IMR-90 (cell line): ENCODE measurements at regions not wholly inside any gene's neighbourhood (a gene's known extent, or its start where the extent isn't known, plus 50 kb on each side); places are given as distances from the start of the nearest gene placed in this dataset.

Experiments used
- ATAC-seq: fragments of 200-7000 bp; cut with Tn5 transposase; 2 replicates; pipeline ENCODE4 v1.9.1; 2020; ENCODE audit warnings: low read depth, mild to moderate bottlenecking, moderate library complexity
- BruUV-seq: library from RNA; stranded (reverse); fragments of 400-500 nt; replicated peaks from 2 replicates; lab custom pipeline; 2021; lab: Mats Ljungman, UMichigan
- CTCF ChIA-PET: fragments of 300-600 bp; formaldehyde crosslinking; extraction: SDS; loops from one replicate; lab custom pipeline; 2021; ENCODE audit warnings: antibody characterized with exemption; lab: Yijun Ruan, JAX
- POLR2A ChIA-PET: fragments of 300-600 bp; sonication (Branson Sonifier 250); formaldehyde crosslinking; loops from one replicate; lab custom pipeline; 2022; ENCODE audit warnings: antibody characterized with exemption; ENCODE audit not compliant: unreplicated experiment; lab: Charles Lee
- DNase-seq: peaks from one replicate; pipeline ENCODE4 v3.0.0; 2013
- H2AFZ ChIP-seq: replicated peaks from 2 replicates; pipeline ENCODE3; 2013; ENCODE audit warnings: low read length, mild to moderate bottlenecking; ENCODE audit not compliant: poor library complexity
- H2AK5ac ChIP-seq: 2 replicates; pipeline ENCODE4 v1.6.1; 2013; ENCODE audit warnings: low read depth, low read length, inconsistent platforms
- H2AK9ac ChIP-seq: replicated peaks from 2 replicates; pipeline ENCODE3; 2013; ENCODE audit warnings: mild to moderate bottlenecking, low read depth, low read length, moderate library complexity; ENCODE audit not compliant: poor library complexity
- H2BK120ac ChIP-seq: 2 replicates; pipeline ENCODE4 v1.6.1; 2013; ENCODE audit warnings: low read depth, low read length, inconsistent platforms
- H2BK15ac ChIP-seq: 3 replicates; pipeline ENCODE4 v1.6.1; 2013; ENCODE audit warnings: low read depth, low read length, inconsistent platforms
- H2BK20ac ChIP-seq: 2 replicates; pipeline ENCODE4 v1.6.1; 2013; ENCODE audit warnings: low read depth, mild to moderate bottlenecking, inconsistent platforms, low read length, moderate library complexity
- H2BK5ac ChIP-seq: 2 replicates; pipeline ENCODE4 v1.6.1; 2013; ENCODE audit warnings: mild to moderate bottlenecking, low read depth, low read length, inconsistent platforms; ENCODE audit not compliant: poor library complexity, severe bottlenecking
- H3K14ac ChIP-seq: replicated peaks from 2 replicates; pipeline ENCODE4 v1.6.1; 2013; ENCODE audit warnings: low read depth, low read length, inconsistent platforms
- H3K18ac ChIP-seq: 2 replicates; pipeline ENCODE4 v1.6.1; 2013; ENCODE audit warnings: low read depth, low read length, control low read depth
- H3K23ac ChIP-seq: 2 replicates; pipeline ENCODE4 v1.6.1; 2013; ENCODE audit warnings: low read depth, low read length, inconsistent platforms
- H3K27ac ChIP-seq: 2 replicates; pipeline ENCODE4 v1.5.1; 2013; ENCODE audit warnings: mild to moderate bottlenecking, control low read depth, low read length; ENCODE audit not compliant: insufficient read depth
- H3K27me3 ChIP-seq: 2 replicates; pipeline ENCODE4 v1.6.1; 2013; ENCODE audit warnings: low read length; ENCODE audit not compliant: control insufficient read depth, insufficient read depth
- H3K36me3 ChIP-seq: 2 replicates; pipeline ENCODE4 v1.6.1; 2013; ENCODE audit warnings: low read length, mixed read lengths; ENCODE audit not compliant: control insufficient read depth, insufficient read depth
- H3K4ac ChIP-seq: 2 replicates; pipeline ENCODE4 v1.6.1; 2013; ENCODE audit warnings: low read depth, low read length, inconsistent platforms
- H3K4me1 ChIP-seq: 2 replicates; pipeline ENCODE4 v1.6.1; 2013; ENCODE audit warnings: low read length, mixed read lengths; ENCODE audit not compliant: control insufficient read depth, insufficient read depth
- H3K4me2 ChIP-seq: 2 replicates; pipeline ENCODE4 v1.6.1; 2013; ENCODE audit warnings: low read depth, mild to moderate bottlenecking, control low read depth, low read length, moderate library complexity
- H3K4me3 ChIP-seq: 2 replicates; pipeline ENCODE4 v1.5.1; 2013; ENCODE audit warnings: low read depth, mild to moderate bottlenecking, control low read depth, low read length, moderate library complexity; ENCODE audit not compliant: insufficient read depth
- H3K56ac ChIP-seq: 2 replicates; pipeline ENCODE4 v1.6.1; 2013; ENCODE audit warnings: low read length, inconsistent platforms; ENCODE audit not compliant: insufficient read depth; ENCODE audit errors: extremely low read depth
- H3K79me1 ChIP-seq, 2 experiments: 2 replicates each; pipeline ENCODE4 v1.6.1; 2013; ENCODE audit warnings: low read length in 2 of 2, inconsistent platforms in 1 of 2, low read depth in 1 of 2
- H3K9ac ChIP-seq: 2 replicates; pipeline ENCODE4 v1.6.1; 2013; ENCODE audit warnings: low read depth, low read length, control low read depth
- H3K9me1 ChIP-seq: 2 replicates; pipeline ENCODE4 v1.6.1; 2013; ENCODE audit warnings: low read length, inconsistent platforms; ENCODE audit not compliant: insufficient read depth
- H3K9me3 ChIP-seq: 2 replicates; pipeline ENCODE4 v1.6.1; 2013; ENCODE audit warnings: low read length; ENCODE audit not compliant: control insufficient read depth, insufficient read depth
- H4K20me1 ChIP-seq: 2 replicates; pipeline ENCODE4 v1.6.1; 2013; ENCODE audit warnings: low read length, inconsistent platforms; ENCODE audit not compliant: insufficient read depth
- H4K5ac ChIP-seq: 2 replicates; pipeline ENCODE4 v1.6.1; 2013; ENCODE audit warnings: mild to moderate bottlenecking, low read depth, low read length, control low read depth
- H4K8ac ChIP-seq, 2 experiments: 2 replicates each; pipeline ENCODE4 v1.6.1; 2013; ENCODE audit warnings: low read depth in 2 of 2, low read length in 2 of 2, control low read depth in 1 of 2, inconsistent platforms in 1 of 2
- H4K91ac ChIP-seq: 2 replicates; pipeline ENCODE4 v1.6.1; 2013; ENCODE audit warnings: low read depth, low read length, inconsistent platforms; ENCODE audit not compliant: insufficient read depth
- FOS ChIP-seq: fragments of 150-350 bp; IDR thresholded peaks from 2 replicates; pipeline ENCODE4 v1.6.1; 2016; ENCODE audit warnings: low read depth, low read length
- MAZ ChIP-seq: IDR thresholded peaks from 2 replicates; pipeline ENCODE4 v1.6.1; 2012; ENCODE audit warnings: low read depth, mild to moderate bottlenecking, low read length, improper control_type of control experiment, moderate library complexity, borderline replicate concordance
- WGBS, 2 experiments: methylation state at CpG; one replicate each; pipeline versions ENCODE4 v1.1.5 to v1.1.7; 2013; ENCODE audit warnings: missing lambda C conversion rate in 2 of 2; ENCODE audit not compliant: insufficient read length in 1 of 2; ENCODE audit errors: extremely low coverage in 2 of 2; 5-methylcytosine and 5-hydroxymethylcytosine counted together
- dilution Hi-C: fragments of 300-500 bp; cut with HindIII; formaldehyde crosslinking; loops from one replicate; pipeline ENCODE4 v1.14.3; 2018; ENCODE audit warnings: low sequenced_read_pairs; ENCODE audit not compliant: unreplicated experiment
- in situ Hi-C: fragments of 300-500 bp; cut with MboI; formaldehyde crosslinking; loops from 3 replicates; pipeline ENCODE4 v1.14.3; 2019; ENCODE audit warnings: low sequenced_read_pairs, inconsistent platforms, mixed read lengths
- intact Hi-C: fragments of 100-400 bp; cut with micrococcal nuclease; formaldehyde crosslinking; loops from 2 replicates; pipeline ENCODE4 v1.10.0; 2022

- dilution Hi-C loops: no loop called here
- CTCF ChIA-PET: interaction anchor here (0.7 kb wide), 1 partner anchor 122 kb away, joined by 3 read pairs; no protein-coding TSS in a partner anchor
- Histone ChIP-seq H3K4ac (no peak overlapping the region), H3K9me3 (no peaks in the 10 kb centered on the region; the same call in 1 of the 2 replicates), H2BK120ac (no peak overlapping the region), H3K14ac (no peak overlapping the region), H4K20me1 (no peaks in the 10 kb centered on the region), H3K18ac (no peak overlapping the region), H4K8ac (no peak overlapping the region), H3K56ac (no peak overlapping the region), H2AK9ac (no peak overlapping the region), H4K5ac (no peak overlapping the region), H4K91ac (no peak overlapping the region), H2BK5ac (no peak overlapping the region), H3K4me2 (no peak overlapping the region), H3K4me3 (no peak overlapping the region), H3K4me1 (no peaks in the 10 kb centered on the region), H3K36me3 (no peaks in the 10 kb centered on the region), H2BK20ac (no peak overlapping the region), H3K9ac (no peak overlapping the region), H3K79me1 (no peaks in the 10 kb centered on the region), H3K27ac (no peak overlapping the region), H3K9me1 (no peaks in the 10 kb centered on the region), H3K27me3 (no peaks in the 10 kb centered on the region), H3K23ac (no peak overlapping the region), H2AK5ac (no peak overlapping the region), H2AFZ (no peak overlapping the region), H2BK15ac (no peak overlapping the region)
- TF ChIP-seq MAZ (no peak), FOS (no peak)
- intact Hi-C loops: no loop called here
- ATAC-seq (no peak), DNase-seq (peak; percentile 50)
- in situ Hi-C loops: no loop called here
- BruUV-seq: no TSS peak
- WGBS, 2 experiments: no CpG with 5 or more reads among the region's 2 CpGs
- POLR2A ChIA-PET: no interaction called here
Observed at GRCh38 chr2:52676056-52676455, 1091.5 kb upstream of the CHAC2 start.
